IMR-90 (cell line): ENCODE measurements at regions not wholly inside any gene's neighbourhood (a gene's known extent, or its start where the extent isn't known, plus 50 kb on each side); places are given as distances from the start of the nearest gene placed in this dataset.

Experiments used
- CEBPB ChIP-seq: IDR thresholded peaks from 2 replicates; pipeline ENCODE4 v1.6.1; 2012; ENCODE audit warnings: low read depth, low read length, improper control_type of control experiment
- FOS ChIP-seq: fragments of 150-350 bp; IDR thresholded peaks from 2 replicates; pipeline ENCODE4 v1.6.1; 2016; ENCODE audit warnings: low read depth, low read length
- MAFK ChIP-seq: IDR thresholded peaks from 2 replicates; pipeline ENCODE4 v1.6.1; 2012; ENCODE audit warnings: low read depth, low read length, improper control_type of control experiment
- MAZ ChIP-seq: IDR thresholded peaks from 2 replicates; pipeline ENCODE4 v1.6.1; 2012; ENCODE audit warnings: low read depth, mild to moderate bottlenecking, low read length, improper control_type of control experiment, moderate library complexity, borderline replicate concordance
- MXI1 ChIP-seq: IDR thresholded peaks from 2 replicates; pipeline ENCODE4 v1.6.1; 2012; ENCODE audit warnings: low read depth, mild to moderate bottlenecking, low read length, moderate library complexity, borderline replicate concordance
- NFE2L2 ChIP-seq: fragments of 150-350 bp; IDR thresholded peaks from 2 replicates; pipeline ENCODE4 v1.6.1; 2016; ENCODE audit warnings: low read depth, mild to moderate bottlenecking, low read length
- POLR2A ChIP-seq: IDR thresholded peaks from 2 replicates; pipeline ENCODE4 v1.6.1; 2012; ENCODE audit warnings: mild to moderate bottlenecking, low read depth, low read length
- RAD21 ChIP-seq: IDR thresholded peaks from 2 replicates; pipeline ENCODE4 v1.6.1; 2012; ENCODE audit warnings: low read length, improper control_type of control experiment
- RCOR1 ChIP-seq: IDR thresholded peaks from 2 replicates; pipeline ENCODE4 v1.6.1; 2012; ENCODE audit warnings: mild to moderate bottlenecking, low read length, improper control_type of control experiment; ENCODE audit not compliant: insufficient replicate concordance
- RFX5 ChIP-seq: IDR thresholded peaks from 2 replicates; pipeline ENCODE4 v1.8.0; 2012; ENCODE audit warnings: low read depth, mild to moderate bottlenecking, low read length, moderate library complexity
- SMC3 ChIP-seq: fragments of 150-350 bp; IDR thresholded peaks from 2 replicates; pipeline ENCODE4 v1.6.1; 2016; ENCODE audit warnings: low read depth, mild to moderate bottlenecking, antibody characterized with exemption, low read length, moderate library complexity
- TF ChIP-seq, protein P1 (sequence below): conservative IDR thresholded peaks from 2 replicates; pipeline ENCODE4 v1.5.1; 2012; ENCODE audit warnings: mild to moderate bottlenecking, low read depth, low read length, improper control_type of control experiment

DNA sequence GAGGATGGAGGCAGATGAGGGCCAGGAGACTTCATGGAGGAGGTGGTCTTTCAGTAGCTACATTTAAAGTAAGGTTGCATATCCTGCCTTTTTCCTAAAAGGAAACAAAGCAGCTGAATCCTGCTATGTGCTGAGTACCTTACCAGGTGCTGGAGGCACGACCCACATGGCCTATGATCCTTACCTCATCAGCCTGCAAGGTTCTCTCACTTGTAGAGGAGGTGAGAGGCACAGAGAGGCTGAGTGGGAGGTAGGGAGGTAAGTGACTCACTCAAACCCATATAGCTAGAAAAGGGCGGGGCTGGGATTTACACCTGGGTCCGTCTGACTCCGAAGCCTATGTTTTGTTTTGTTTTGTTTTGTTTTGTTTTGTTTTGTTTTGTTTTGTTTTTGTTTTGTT, 75.8 kb downstream of the BUD13 start:
- TF ChIP-seq POLR2A (no peak), CEBPB (no peak), RAD21 (no peak), FOS (no peak), SMC3 (no peak), MXI1 (no peak), MAZ (no peak), NFE2L2 (no peak), MAFK (no peak), RCOR1 (no peak), RFX5 (no peak)
- TF ChIP-seq, protein P1, sequence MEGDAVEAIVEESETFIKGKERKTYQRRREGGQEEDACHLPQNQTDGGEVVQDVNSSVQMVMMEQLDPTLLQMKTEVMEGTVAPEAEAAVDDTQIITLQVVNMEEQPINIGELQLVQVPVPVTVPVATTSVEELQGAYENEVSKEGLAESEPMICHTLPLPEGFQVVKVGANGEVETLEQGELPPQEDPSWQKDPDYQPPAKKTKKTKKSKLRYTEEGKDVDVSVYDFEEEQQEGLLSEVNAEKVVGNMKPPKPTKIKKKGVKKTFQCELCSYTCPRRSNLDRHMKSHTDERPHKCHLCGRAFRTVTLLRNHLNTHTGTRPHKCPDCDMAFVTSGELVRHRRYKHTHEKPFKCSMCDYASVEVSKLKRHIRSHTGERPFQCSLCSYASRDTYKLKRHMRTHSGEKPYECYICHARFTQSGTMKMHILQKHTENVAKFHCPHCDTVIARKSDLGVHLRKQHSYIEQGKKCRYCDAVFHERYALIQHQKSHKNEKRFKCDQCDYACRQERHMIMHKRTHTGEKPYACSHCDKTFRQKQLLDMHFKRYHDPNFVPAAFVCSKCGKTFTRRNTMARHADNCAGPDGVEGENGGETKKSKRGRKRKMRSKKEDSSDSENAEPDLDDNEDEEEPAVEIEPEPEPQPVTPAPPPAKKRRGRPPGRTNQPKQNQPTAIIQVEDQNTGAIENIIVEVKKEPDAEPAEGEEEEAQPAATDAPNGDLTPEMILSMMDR: no peak
